K562 (cell line): ENCODE measurements at regions not wholly inside any gene's neighbourhood (a gene's known extent, or its start where the extent isn't known, plus 50 kb on each side); places are given as distances from the start of the nearest gene placed in this dataset.

ENCODE experiments used
- ATAC-seq: fragments of 200-7000 bp; cut with Tn5 transposase; 3 replicates; pipeline ENCODE4 v1.9.1; 2020; ENCODE audit warnings: moderate library complexity
- BruUV-seq: library from RNA; stranded (reverse); fragments of 400-500 nt; replicated peaks from 2 replicates; lab custom pipeline; 2021; lab: Mats Ljungman, UMichigan
- CTCF ChIA-PET: fragments of 300-600 bp; formaldehyde crosslinking; extraction: SDS; loops from one replicate; lab custom pipeline; 2021; ENCODE audit warnings: low intra/inter-chr PET ratio; lab: Yijun Ruan, JAX
- POLR2A ChIA-PET: fragments of 300-600, 350-650 bp; sonication (Branson Sonifier 250); formaldehyde crosslinking; extraction: SDS; loops from one replicate; lab custom pipeline; 2021; ENCODE audit warnings: antibody characterized with exemption, inconsistent platforms; lab: Yijun Ruan, JAX
- DNase-seq, 4 experiments: peaks; one replicate each; pipeline versions ENCODE4 v3.0.0 to v3.0.0-alpha.2; 2011 to 2018; ENCODE audit warnings: low spot score in 3 of 4, mixed read lengths in 3 of 4; ENCODE audit errors: extremely low read depth in 1 of 4
- FAIRE-seq: peaks from 2 replicates; lab custom pipeline; 2011; peaks lifted over from hg19 to GRCh38; lab: Jason Lieb, UNC
- H2AFZ ChIP-seq: 2 replicates; pipeline ENCODE4 v1.6.0; 2011; ENCODE audit warnings: low read depth, low read length, control low read depth, inconsistent platforms
- H3K27ac ChIP-seq: fragments of 200-600 bp; 3 replicates; pipeline ENCODE4 v1.8.0; 2011; ENCODE audit warnings: low read depth, mild to moderate bottlenecking, control low read depth, inconsistent platforms, low read length, moderate library complexity, mixed read lengths; ENCODE audit errors: extremely low read depth
- H3K27me3 ChIP-seq, 2 experiments: fragments of 300-600 bp in 1 of 2; 2 replicates in 1 of 2; 3 replicates in 1 of 2; pipeline versions ENCODE4 v1.6.0 to v1.8.0; 2011; ENCODE audit warnings: inconsistent platforms in 2 of 2, low read length in 2 of 2, mild to moderate bottlenecking in 1 of 2, mixed read lengths in 1 of 2, moderate library complexity in 1 of 2; ENCODE audit not compliant: control insufficient read depth in 2 of 2, insufficient read depth in 2 of 2
- H3K36me3 ChIP-seq: fragments of 300-600 bp; 3 replicates; pipeline ENCODE4 v1.8.0; 2011; ENCODE audit warnings: mild to moderate bottlenecking, low read length, inconsistent platforms; ENCODE audit not compliant: control insufficient read depth, insufficient read depth
- H3K4me1 ChIP-seq, 2 experiments: fragments of 200-600 bp in 1 of 2; replicated peaks in 1 of 2; 2 replicates in 1 of 2; 3 replicates in 1 of 2; pipeline versions ENCODE4 v1.5.1 to v1.8.0; 2011; ENCODE audit warnings: inconsistent platforms in 2 of 2, low read length in 2 of 2, mild to moderate bottlenecking in 1 of 2, mixed read lengths in 1 of 2, moderate library complexity in 1 of 2; ENCODE audit not compliant: control insufficient read depth in 2 of 2, insufficient read depth in 2 of 2
- H3K4me2 ChIP-seq: 2 replicates; pipeline ENCODE4 v1.6.1; 2011; ENCODE audit warnings: low read length, control low read depth, inconsistent platforms, mixed read lengths; ENCODE audit not compliant: insufficient read depth
- H3K4me3 ChIP-seq: fragments of 200-600 bp; sonication (generic), shearing (Covaris generic); 2 replicates; pipeline ENCODE4 v1.5.1; 2016; ENCODE audit warnings: control low read depth, inconsistent platforms
- H3K79me2 ChIP-seq: fragments of 200-600 bp; 3 replicates; pipeline ENCODE4 v1.8.0; 2011; ENCODE audit warnings: low read length, inconsistent platforms; ENCODE audit not compliant: control insufficient read depth, insufficient read depth
- H3K9ac ChIP-seq, 2 experiments: 2 replicates each; pipeline versions ENCODE4 v1.6.0 to v1.6.1; 2011; ENCODE audit warnings: low read depth in 2 of 2, low read length in 2 of 2, control low read depth in 1 of 2, inconsistent platforms in 1 of 2, mild to moderate bottlenecking in 1 of 2, mixed read lengths in 1 of 2; ENCODE audit not compliant: insufficient read depth in 1 of 2
- H3K9me1 ChIP-seq: one replicate; pipeline ENCODE4 v1.6.0; 2011; ENCODE audit warnings: inconsistent platforms, mild to moderate bottlenecking, low read length, moderate library complexity; ENCODE audit not compliant: control insufficient read depth, insufficient read depth
- H3K9me3 ChIP-seq: replicated peaks from 2 replicates; pipeline ENCODE4 v1.5.1; 2011; ENCODE audit warnings: low read depth, low read length, inconsistent platforms; ENCODE audit not compliant: control insufficient read depth, insufficient read depth
- H4K20me1 ChIP-seq: replicated peaks from 2 replicates; pipeline ENCODE4 v1.6.1; 2011; ENCODE audit warnings: low read length, inconsistent platforms, mixed read lengths; ENCODE audit not compliant: control insufficient read depth, insufficient read depth
- FOXM1 ChIP-seq, 2 experiments: fragments of 450-650 bp in 1 of 2; sonication (generic) in 1 of 2; formaldehyde crosslinking in 1 of 2; IDR thresholded peaks; 2 replicates each; pipeline versions ENCODE4 v1.6.1 to v1.9.0; 2017 to 2022; ENCODE audit warnings: low read depth in 2 of 2, mild to moderate bottlenecking in 2 of 2, missing genetic modification reagents in 1 of 2, moderate library complexity in 1 of 2
- JUNB ChIP-seq: fragments of 450-650 bp; formaldehyde crosslinking; conservative IDR thresholded peaks from 2 replicates; pipeline ENCODE4 v1.4.0; 2020; ENCODE audit warnings: mild to moderate bottlenecking
- KDM5B ChIP-seq: fragments of 200-600 bp; sonication (generic); IDR thresholded peaks from 2 replicates; pipeline ENCODE4 v1.6.1; 2012; ENCODE audit warnings: low read depth, mild to moderate bottlenecking, moderate library complexity, low read length, control low read depth, inconsistent platforms; ENCODE audit not compliant: insufficient replicate concordance
- L3MBTL2 ChIP-seq: fragments of 450-650 bp; IDR thresholded peaks from 2 replicates; pipeline ENCODE4 v1.6.1; 2016; ENCODE audit warnings: mild to moderate bottlenecking, moderate library complexity
- LEF1 ChIP-seq: fragments of 450-650 bp; IDR thresholded peaks from 2 replicates; pipeline ENCODE4 v1.6.1; 2016; ENCODE audit warnings: mild to moderate bottlenecking
- MYBL2 ChIP-seq, 2 experiments: fragments of 450-650 bp in 1 of 2; sonication (generic) in 1 of 2; formaldehyde crosslinking in 1 of 2; IDR thresholded peaks; 2 replicates each; pipeline versions ENCODE4 v1.6.1 to v1.8.1; 2017 to 2022; ENCODE audit warnings: borderline replicate concordance in 1 of 2, inconsistent platforms in 1 of 2, low read depth in 1 of 2, mild to moderate bottlenecking in 1 of 2, missing genetic modification reagents in 1 of 2, moderate library complexity in 1 of 2
- NCOA2 ChIP-seq, 2 experiments: fragments of 450-650 bp; IDR thresholded peaks; 2 replicates each; pipeline ENCODE4 v1.6.1; 2018; ENCODE audit warnings: mild to moderate bottlenecking in 2 of 2, moderate library complexity in 1 of 2; ENCODE audit not compliant: partially characterized antibody in 2 of 2
- ZNF444 ChIP-seq: fragments of 250-450 bp; sonication (Bioruptor Pico); IDR thresholded peaks from 2 replicates; pipeline ENCODE4 v1.4.0; 2020; ENCODE audit warnings: mild to moderate bottlenecking, moderate library complexity
- ZNF655 ChIP-seq: fragments of 250-450 bp; sonication (Bioruptor Pico); IDR thresholded peaks from 2 replicates; pipeline ENCODE4 v1.5.0; 2021
- WGBS: fragments of 100-300 bp; shearing (Covaris generic); methylation state at CpG from one replicate; pipeline ENCODE4 v1.1.6; 2016; ENCODE audit warnings: low coverage, mixed read lengths; ENCODE audit not compliant: insufficient coverage; ENCODE audit errors: missing lambda C conversion rate; 5-methylcytosine and 5-hydroxymethylcytosine counted together
- in situ Hi-C: fragments of 300-500 bp; cut with MboI; formaldehyde crosslinking; loops from 4 replicates; pipeline ENCODE4 v1.15.0; 2018; ENCODE audit warnings: inconsistent platforms, mixed read lengths
- intact Hi-C: fragments of 100-400 bp; cut with micrococcal nuclease; formaldehyde crosslinking; loops from 2 replicates; pipeline ENCODE4 v1.14.2; 2022
- TF ChIP-seq, protein P1 (sequence below): fragments of 250-450 bp; sonication (Bioruptor Pico); IDR thresholded peaks from 2 replicates; pipeline ENCODE4 v1.8.0; 2021; ENCODE audit warnings: moderate library complexity, mild to moderate bottlenecking, inconsistent platforms

DNA sequence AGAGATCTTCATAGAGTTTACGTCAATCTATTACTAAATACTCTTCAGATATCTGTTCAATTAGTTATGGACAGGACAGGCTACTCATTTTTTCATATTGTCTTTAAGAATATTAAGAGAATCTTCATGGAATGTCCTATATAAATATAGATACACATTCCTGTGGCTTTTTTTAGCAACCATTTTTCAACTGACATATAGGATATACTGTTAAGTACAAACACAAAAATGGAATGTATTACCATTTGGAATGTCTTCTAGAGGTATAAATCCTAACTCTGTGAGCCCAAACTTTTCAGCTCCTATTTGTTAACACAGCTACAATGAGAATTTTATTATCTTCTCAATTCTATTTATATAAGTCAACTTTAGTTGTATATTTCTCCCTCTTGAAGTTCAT, 239.6 kb upstream of the DEFB112 start (continued):
- no peak for TF ChIP-seq MYBL2 (IDR thresholded peaks at IDR 0.05; ENCODE audit: low read depth)
- no peak for TF ChIP-seq MYBL2 (CRISPR knock-in tag; IDR thresholded peaks at IDR 0.05; ENCODE audit: borderline replicate concordance)
- no peak for TF ChIP-seq FOXM1 (IDR thresholded peaks at IDR 0.05; ENCODE audit: low read depth)
- no peak for TF ChIP-seq FOXM1 (CRISPR knock-in tag; IDR thresholded peaks at IDR 0.05; ENCODE audit: low read depth)
- no peak for TF ChIP-seq L3MBTL2
- no peak for TF ChIP-seq NCOA2 (IDR thresholded peaks at IDR 0.05; ENCODE audit: partially characterized antibody in 2 of 2)
- TF ChIP-seq, protein P1, sequence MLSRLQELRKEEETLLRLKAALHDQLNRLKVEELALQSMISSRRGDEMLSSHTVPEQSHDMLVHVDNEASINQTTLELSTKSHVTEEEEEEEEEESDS (CRISPR knock-in tag): no peak
- no peak for TF ChIP-seq KDM5B

DNA sequence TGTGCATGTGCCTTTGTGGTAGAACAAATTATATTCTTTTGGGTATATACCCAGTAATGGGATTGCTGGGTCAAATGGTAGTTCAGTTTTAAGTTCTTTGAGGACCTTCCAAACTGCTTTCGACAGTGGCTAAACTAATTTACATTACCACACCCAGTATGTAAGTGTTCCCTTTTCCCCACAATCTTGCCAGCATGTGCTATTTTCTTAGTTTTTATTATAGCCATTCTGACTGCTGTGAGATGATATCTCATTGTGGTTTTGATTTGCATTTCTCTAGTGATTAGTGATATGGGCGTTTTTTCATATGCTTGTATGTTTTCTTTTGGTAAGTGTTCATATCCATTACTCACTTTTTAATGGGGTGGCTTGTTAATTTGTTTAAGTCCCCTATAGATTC, 251.6 kb upstream of the DEFB112 start:
- Histone ChIP-seq H3K9me1 (no peaks in the 10 kb centered on the region), H3K4me1 (no peaks in the 10 kb centered on the region), H3K4me2 (no peak overlapping the region), H4K20me1 (no peaks in the 10 kb centered on the region), H3K27me3 (no peaks in the 10 kb centered on the region), H3K79me2 (no peaks in the 10 kb centered on the region), H3K9me3 (no peaks in the 10 kb centered on the region), H3K4me3 (no peak overlapping the region), H2AFZ (no peak overlapping the region), H3K27ac (no peak overlapping the region), H3K9ac (no peak overlapping the region), H3K36me3 (no peaks in the 10 kb centered on the region)
- no peak for DNase-seq
- TF ChIP-seq KDM5B: no peak
- TF ChIP-seq LEF1: no peak
- TF ChIP-seq JUNB (CRISPR knock-in tag): no peak
- no peak for TF ChIP-seq ZNF655 (CRISPR knock-in tag)
- no peak for TF ChIP-seq ZNF444 (CRISPR knock-in tag)
- WGBS: 0% methylated on average over 2 of the region's 2 CpGs
- in situ Hi-C loops (no loop called here), intact Hi-C loops (no loop called here)
- BruUV-seq: no TSS peak
- FAIRE-seq: no peak
- no peak for ATAC-seq
- POLR2A ChIA-PET: no interaction called here
- CTCF ChIA-PET: no interaction called here
